SK-N-SH (cell line): ENCODE measurements at regions not wholly inside any gene's neighbourhood (a gene's known extent, or its start where the extent isn't known, plus 50 kb on each side); places are given as distances from the start of the nearest gene placed in this dataset.
A peak's percentile ranks its signal among the peaks of the same experiment; 100 is the strongest.
"Not testable (repeated sequence)": the region's sequence is repeated elsewhere in the genome, so short reads cannot be mapped to it uniquely, and the experiment has no call there.

ENCODE experiments used
- CTCF ChIA-PET: fragments of 300-600, 350-600 bp; formaldehyde crosslinking; extraction: SDS; loops from one replicate; lab custom pipeline; 2021; lab: Yijun Ruan, JAX
- POLR2A ChIA-PET: fragments of 350-600 bp; sonication (Branson Sonifier 250); formaldehyde crosslinking; extraction: SDS; loops from one replicate; lab custom pipeline; 2020; ENCODE audit warnings: antibody characterized with exemption, inconsistent platforms; lab: Yijun Ruan, JAX
- DNase-seq: peaks from one replicate; pipeline ENCODE4 v3.0.0; 2012
- H2AFZ ChIP-seq: fragments of 200-600 bp; sonication (generic); 2 replicates; pipeline ENCODE4 v1.8.1; 2016; ENCODE audit warnings: antibody characterized with exemption, mild to moderate bottlenecking, low read depth
- H3F3A ChIP-seq: fragments of 200-600 bp; sonication (generic); replicated peaks from 2 replicates; pipeline ENCODE3; 2016; ENCODE audit warnings: antibody characterized with exemption, mild to moderate bottlenecking; ENCODE audit not compliant: insufficient read depth
- H3K27ac ChIP-seq, 2 experiments: fragments of 200-500 bp in 1 of 2; fragments of 200-600 bp in 1 of 2; sonication (Bioruptor generic) in 1 of 2; sonication (generic), shearing (Covaris generic) in 1 of 2; 2 replicates each; pipeline versions ENCODE4 v1.5.1 to v1.6.1; 2014 to 2016; ENCODE audit warnings: low read depth in 2 of 2, inconsistent platforms in 1 of 2, low read length in 1 of 2, mild to moderate bottlenecking in 1 of 2, mixed read lengths in 1 of 2
- H3K27me3 ChIP-seq: fragments of 200-600 bp; sonication (generic), shearing (Covaris generic); 2 replicates; pipeline ENCODE4 v1.6.1; 2016; ENCODE audit warnings: mixed run types; ENCODE audit not compliant: insufficient read depth
- H3K36me3 ChIP-seq, 2 experiments: fragments of 200-500 bp in 1 of 2; fragments of 200-600 bp in 1 of 2; sonication (Bioruptor generic) in 1 of 2; sonication (generic) in 1 of 2; replicated peaks in 1 of 2; 2 replicates each; pipeline versions ENCODE3 to v1.5.1; 2014 to 2016; ENCODE audit warnings: low read length in 1 of 2, mild to moderate bottlenecking in 1 of 2; ENCODE audit not compliant: insufficient read depth in 2 of 2, control insufficient read depth in 1 of 2
- H3K4me1 ChIP-seq, 2 experiments: fragments of 200-500 bp in 1 of 2; fragments of 200-600 bp in 1 of 2; sonication (Bioruptor generic) in 1 of 2; sonication (generic), shearing (Covaris generic) in 1 of 2; 2 replicates each; pipeline versions ENCODE4 v1.5.1 to v1.6.1; 2014 to 2016; ENCODE audit warnings: low read depth in 1 of 2, low read length in 1 of 2, mixed run types in 1 of 2; ENCODE audit not compliant: insufficient read depth in 2 of 2, control insufficient read depth in 1 of 2
- H3K4me2 ChIP-seq: fragments of 200-600 bp; sonication (generic), shearing (Covaris generic); 2 replicates; pipeline ENCODE4 v1.6.1; 2017; ENCODE audit warnings: mixed run types
- H3K4me3 ChIP-seq, 2 experiments: fragments of 200-500 bp in 1 of 2; fragments of 200-600 bp in 1 of 2; sonication (Bioruptor generic) in 1 of 2; sonication (generic), shearing (Covaris generic) in 1 of 2; 2 replicates each; pipeline versions ENCODE4 v1.5.1 to v1.8.1; 2014 to 2016; ENCODE audit warnings: low read depth in 2 of 2, inconsistent platforms in 1 of 2, low read length in 1 of 2, mild to moderate bottlenecking in 1 of 2, mixed read lengths in 1 of 2, moderate library complexity in 1 of 2
- H3K79me2 ChIP-seq: fragments of 200-600 bp; sonication (generic); 2 replicates; pipeline ENCODE4 v1.8.1; 2017; ENCODE audit warnings: mild to moderate bottlenecking; ENCODE audit not compliant: insufficient read depth
- H3K9ac ChIP-seq: fragments of 200-600 bp; sonication (generic); 2 replicates; pipeline ENCODE4 v1.6.1; 2017; ENCODE audit warnings: mixed run types
- H3K9me2 ChIP-seq: fragments of 200-600 bp; sonication (generic); 2 replicates; pipeline ENCODE4 v1.6.1; 2017; ENCODE audit warnings: mixed run types
- H3K9me3 ChIP-seq: fragments of 200-600 bp; sonication (generic); 2 replicates; pipeline ENCODE4 v1.6.1; 2017; ENCODE audit warnings: mixed run types, mild to moderate bottlenecking, moderate library complexity
- H4K20me1 ChIP-seq: fragments of 200-600 bp; sonication (generic); 2 replicates; pipeline ENCODE4 v1.6.1; 2017; ENCODE audit warnings: mild to moderate bottlenecking, mixed run types; ENCODE audit not compliant: insufficient read depth
- EP300 ChIP-seq, 2 experiments: IDR thresholded peaks; 2 replicates each; pipeline versions ENCODE4 v1.4.0 to v1.6.1; 2012; ENCODE audit warnings: borderline replicate concordance in 1 of 2, low read depth in 1 of 2, low read length in 1 of 2
- FOXM1 ChIP-seq: IDR thresholded peaks from 2 replicates; pipeline ENCODE4 v1.4.0; 2012; ENCODE audit warnings: low read depth, mild to moderate bottlenecking
- GATA2 ChIP-seq: sonication (generic); formaldehyde crosslinking; IDR thresholded peaks from 2 replicates; pipeline ENCODE4 v1.5.0; 2020; ENCODE audit warnings: mild to moderate bottlenecking, missing genetic modification reagents
- MEF2A ChIP-seq: IDR thresholded peaks from 2 replicates; pipeline ENCODE4 v1.4.0; 2012; ENCODE audit warnings: low read depth, borderline replicate concordance
- RAD21 ChIP-seq: IDR thresholded peaks from 2 replicates; pipeline ENCODE4 v1.6.1; 2012; ENCODE audit warnings: mild to moderate bottlenecking, low read length
- RCOR1 ChIP-seq: fragments of 150-350 bp; IDR thresholded peaks from 2 replicates; pipeline ENCODE4 v1.6.1; 2017; ENCODE audit warnings: antibody characterized with exemption, low read length
- RXRA ChIP-seq: IDR thresholded peaks from 2 replicates; pipeline ENCODE4 v1.4.0; 2012; ENCODE audit warnings: low read depth, mild to moderate bottlenecking, borderline replicate concordance
- SIN3A ChIP-seq: IDR thresholded peaks from 2 replicates; pipeline ENCODE4 v1.6.1; 2012; ENCODE audit warnings: low read depth, mild to moderate bottlenecking, low read length, moderate library complexity, borderline replicate concordance
- TEAD4 ChIP-seq: IDR thresholded peaks from 2 replicates; pipeline ENCODE4 v1.4.0; 2012; ENCODE audit warnings: mild to moderate bottlenecking, borderline replicate concordance; ENCODE audit not compliant: insufficient read depth
- WGBS: methylation state at CpG from one replicate; pipeline ENCODE4 v1.1.6; 2017; ENCODE audit warnings: low lambda C conversion rate; 5-methylcytosine and 5-hydroxymethylcytosine counted together
- TF ChIP-seq, protein P1 (sequence below): IDR thresholded peaks from 2 replicates; pipeline ENCODE4; 2012

DNA sequence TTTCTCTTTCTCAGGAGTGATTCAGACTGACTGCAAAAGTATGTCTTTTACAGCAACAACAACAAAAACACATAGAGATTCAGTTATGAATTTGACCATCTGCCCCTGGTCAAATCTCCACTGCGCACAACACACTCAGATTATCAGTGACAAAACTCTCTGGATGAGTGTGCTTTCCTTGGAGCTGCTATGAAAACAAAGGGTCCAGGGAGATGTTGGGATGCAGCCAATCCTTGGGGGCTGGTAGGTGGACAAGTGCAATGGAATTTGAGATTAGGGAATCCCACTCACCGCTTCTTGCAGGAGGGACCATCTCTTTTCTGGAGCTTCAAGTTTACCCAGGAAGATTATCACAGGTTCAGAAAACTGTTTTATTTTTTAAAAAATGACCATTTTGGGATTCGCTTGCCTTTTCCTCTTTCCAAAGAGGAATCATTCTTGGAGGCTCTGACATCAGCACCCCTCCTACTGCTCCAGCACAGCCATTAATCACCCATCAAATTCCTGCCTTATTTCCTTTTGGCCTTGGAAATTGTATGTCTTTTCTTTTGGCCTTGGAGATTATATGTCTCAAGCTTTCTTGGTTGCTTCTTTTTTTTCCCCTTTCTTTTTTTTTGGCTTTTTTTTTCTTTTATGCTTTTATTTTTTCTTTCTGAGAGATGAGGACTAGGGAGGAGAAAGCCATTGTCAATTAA lies 311.8 kb downstream of the TSHZ3 start:
- no peak overlapping the region for H2AFZ ChIP-seq
- no peaks in the 10 kb centered on the region for H3K36me3 ChIP-seq
- H3K4me2 ChIP-seq = no peak overlapping the region
- no peak overlapping the region for H3K27ac ChIP-seq
- H3K79me2 ChIP-seq = no peaks in the 10 kb centered on the region
- CTCF ChIA-PET = interaction anchor here (0.9 kb wide), 1 partner anchor 14 kb away, joined by 3 read pairs; no protein-coding TSS in a partner anchor
- TF ChIP-seq FOXM1 (no peak), RAD21 (no peak), MEF2A (no peak), SIN3A (no peak), GATA2 (CRISPR knock-in tag) (no peak), EP300 (IDR thresholded peaks at IDR 0.05; ENCODE audit: borderline replicate concordance in 1 of 2, low read depth in 1 of 2, low read length in 1 of 2) (no peak), RXRA (no peak)
- TF ChIP-seq, protein P1, sequence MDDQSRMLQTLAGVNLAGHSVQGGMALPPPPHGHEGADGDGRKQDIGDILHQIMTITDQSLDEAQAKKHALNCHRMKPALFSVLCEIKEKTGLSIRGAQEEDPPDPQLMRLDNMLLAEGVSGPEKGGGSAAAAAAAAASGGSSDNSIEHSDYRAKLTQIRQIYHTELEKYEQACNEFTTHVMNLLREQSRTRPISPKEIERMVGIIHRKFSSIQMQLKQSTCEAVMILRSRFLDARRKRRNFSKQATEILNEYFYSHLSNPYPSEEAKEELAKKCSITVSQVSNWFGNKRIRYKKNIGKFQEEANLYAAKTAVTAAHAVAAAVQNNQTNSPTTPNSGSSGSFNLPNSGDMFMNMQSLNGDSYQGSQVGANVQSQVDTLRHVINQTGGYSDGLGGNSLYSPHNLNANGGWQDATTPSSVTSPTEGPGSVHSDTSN = no peak
- TF ChIP-seq, all 33 proteins: peak for 0
- no peak overlapping the region for H3K9ac ChIP-seq
- peaks cover 0 to 14% of the 10 kb centered on the region in 2 experiments; a peak in 1 of 4 replicates for H3K4me1 ChIP-seq
- H3F3A ChIP-seq = no peaks in the 10 kb centered on the region
- no peaks in the 10 kb centered on the region for H4K20me1 ChIP-seq
- no peaks in the 10 kb centered on the region for H3K9me2 ChIP-seq
- peaks cover 3% of the 10 kb centered on the region; the same call in 1 of the 2 replicates for H3K9me3 ChIP-seq
- H3K27me3 ChIP-seq = no peaks in the 10 kb centered on the region
- no peak overlapping the region for H3K4me3 ChIP-seq
- WGBS = 29% methylated on average over 3 of the region's 3 CpGs
- no peak for DNase-seq
- POLR2A ChIA-PET = no interaction called here

DNA sequence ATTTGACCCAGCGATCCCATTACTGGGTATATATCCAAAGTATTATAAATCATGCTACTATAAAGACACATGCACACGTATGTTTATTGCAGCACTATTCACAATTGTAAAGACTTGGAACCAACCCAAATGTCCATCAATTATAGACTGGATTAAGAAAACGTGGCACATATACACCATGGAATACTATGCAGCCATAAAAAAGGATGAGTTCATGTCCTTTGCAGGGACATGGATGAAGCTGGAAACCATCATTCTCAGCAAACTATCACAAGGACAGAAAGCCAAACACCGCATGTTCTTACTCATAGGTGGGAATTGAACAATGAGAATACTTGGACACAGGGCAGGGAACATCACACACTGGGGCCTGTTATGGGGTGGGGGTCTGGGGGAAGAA lies 317.8 kb downstream of the TSHZ3 start:
- H4K20me1 ChIP-seq, H3K79me2 ChIP-seq, POLR2A ChIA-PET, H3K9ac ChIP-seq, H3K4me3 ChIP-seq, DNase-seq, H3K27ac ChIP-seq, H3F3A ChIP-seq, H3K27me3 ChIP-seq, H2AFZ ChIP-seq, H3K9me3 ChIP-seq, H3K4me2 ChIP-seq, H3K36me3 ChIP-seq, H3K4me1 ChIP-seq, H3K9me2 ChIP-seq: not testable (repeated sequence)
- WGBS = 48% methylated on average over 4 of the region's 4 CpGs
- CTCF ChIA-PET = interaction anchor here (1.2 kb wide), 1 partner anchor 362 kb away, joined by 3 read pairs; no protein-coding TSS in a partner anchor

DNA sequence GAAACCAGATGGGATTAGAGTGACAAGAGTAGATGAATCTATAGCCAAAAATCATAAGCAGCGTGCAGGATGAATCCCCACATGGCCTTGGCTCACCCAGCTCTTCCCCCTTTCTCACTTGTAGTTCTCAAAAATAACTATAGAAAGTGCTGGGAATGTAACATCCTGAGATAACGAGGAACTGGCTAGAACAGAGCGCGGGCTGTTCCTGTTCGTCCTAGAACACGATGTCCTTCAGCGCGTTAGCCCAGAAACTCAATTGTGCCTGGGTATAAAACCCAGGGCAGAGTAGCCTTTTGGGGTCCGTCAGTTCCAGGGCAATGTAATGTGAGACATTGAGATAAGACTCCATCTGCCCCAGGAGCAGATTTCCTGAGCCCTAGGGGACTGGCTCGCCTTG lies 326.2 kb downstream of the TSHZ3 start:
- H3K79me2 ChIP-seq = no peaks in the 10 kb centered on the region
- H3K9ac ChIP-seq = no peak overlapping the region
- 48% methylated on average over 10 of the region's 10 CpGs for WGBS
- H3K4me3 ChIP-seq = no peak overlapping the region
- peaks cover 0 to 4% of the 10 kb centered on the region in 2 experiments; a peak in 1 of 4 replicates for H3K4me1 ChIP-seq
- no peaks in the 10 kb centered on the region for H3K27me3 ChIP-seq
- TF ChIP-seq TEAD4 (no peak), RCOR1 (peak; percentile 13; the same call in 1 of the 2 replicates)
- peak; percentile 14 for DNase-seq
- no peak overlapping the region for H3K4me2 ChIP-seq
- no peaks in the 10 kb centered on the region for H3K36me3 ChIP-seq
- no peak overlapping the region for H3K27ac ChIP-seq
- no peaks in the 10 kb centered on the region for H3K9me3 ChIP-seq
- H4K20me1 ChIP-seq = no peaks in the 10 kb centered on the region
- H3K9me2 ChIP-seq = no peaks in the 10 kb centered on the region
- POLR2A ChIA-PET = no interaction called here
- CTCF ChIA-PET = interaction anchor here (1.1 kb wide), 1 partner anchor 14 kb away, joined by 3 read pairs; no protein-coding TSS in a partner anchor
- H2AFZ ChIP-seq = no peak overlapping the region
- no peaks in the 10 kb centered on the region for H3F3A ChIP-seq
